Liver (tissue), 8 donors: ENCODE measurements at regions not wholly inside any gene's neighbourhood (a gene's known extent, or its start where the extent isn't known, plus 50 kb on each side); places are given as distances from the start of the nearest gene placed in this dataset.

Experiments
- DNase-seq: peaks from one replicate; pipeline ENCODE4 v3.0.0-alpha.2; 2017; ENCODE audit warnings: low spot score
- H3K27ac ChIP-seq, 2 donors: one replicate each; pipeline ENCODE4 v1.7.0; 2013; ENCODE audit warnings: inconsistent platforms in 2 of 2, low read length in 2 of 2, control low read depth in 1 of 2, low read depth in 1 of 2, mild to moderate bottlenecking in 1 of 2
- H3K27me3 ChIP-seq, 4 donors: one replicate each; pipeline versions ENCODE4 v1.6.1 to v1.7.0; 2013; ENCODE audit warnings: low read length in 3 of 4, inconsistent platforms in 1 of 4, mild to moderate bottlenecking in 1 of 4, moderate library complexity in 1 of 4; ENCODE audit not compliant: control insufficient read depth in 4 of 4, insufficient read depth in 4 of 4
- H3K36me3 ChIP-seq, 4 donors: one replicate each; pipeline versions ENCODE4 v1.6.1 to v1.7.0; 2013; ENCODE audit warnings: low read length in 3 of 4, mild to moderate bottlenecking in 3 of 4, low read depth in 1 of 4, moderate library complexity in 1 of 4; ENCODE audit not compliant: control insufficient read depth in 4 of 4, insufficient read depth in 3 of 4
- H3K4me1 ChIP-seq, 4 donors: one replicate each; pipeline versions ENCODE4 v1.6.1 to v1.7.0; 2013; ENCODE audit warnings: low read length in 3 of 4, mild to moderate bottlenecking in 3 of 4, moderate library complexity in 1 of 4; ENCODE audit not compliant: control insufficient read depth in 4 of 4, insufficient read depth in 4 of 4
- H3K4me3 ChIP-seq, 3 donors: one replicate each; pipeline versions ENCODE4 v1.6.1 to v1.7.0; 2013; ENCODE audit warnings: low read length in 3 of 3, control low read depth in 1 of 3, low read depth in 1 of 3, mild to moderate bottlenecking in 1 of 3
- H3K9ac ChIP-seq, 2 donors: one replicate each; pipeline ENCODE4 v1.7.0; 2013; ENCODE audit warnings: low read length in 2 of 2, mild to moderate bottlenecking in 2 of 2, moderate library complexity in 2 of 2, control low read depth in 1 of 2, low read depth in 1 of 2
- H3K9me3 ChIP-seq, 4 donors: one replicate each; pipeline versions ENCODE4 v1.6.1 to v1.7.0; 2013; ENCODE audit warnings: low read length in 3 of 4; ENCODE audit not compliant: control insufficient read depth in 4 of 4
- ATF3 ChIP-seq: IDR thresholded peaks from 2 replicates; pipeline ENCODE4 v1.6.1; 2016; ENCODE audit warnings: antibody characterized with exemption
- CTCF ChIP-seq: fragments of 150-350 bp; IDR thresholded peaks from 2 replicates; pipeline ENCODE4 v1.5.1; 2017; ENCODE audit warnings: improper control_type of control experiment, low read depth, low read length; ENCODE audit not compliant: missing input control
- EGR1 ChIP-seq, 2 donors: IDR thresholded peaks; 2 replicates each; pipeline ENCODE4 v1.6.1; 2016 to 2018; ENCODE audit warnings: antibody characterized with exemption in 2 of 2, low read depth in 2 of 2
- FOXA1 ChIP-seq: IDR thresholded peaks from 2 replicates; pipeline ENCODE4 v1.6.1; 2016; ENCODE audit warnings: antibody characterized with exemption
- FOXA2 ChIP-seq: IDR thresholded peaks from 2 replicates; pipeline ENCODE4 v1.6.1; 2016; ENCODE audit warnings: antibody characterized with exemption
- GABPA ChIP-seq, 2 donors: IDR thresholded peaks in 1 of 2; conservative IDR thresholded peaks in 1 of 2; 2 replicates each; pipeline ENCODE4 v1.6.1; 2016; ENCODE audit warnings: antibody characterized with exemption in 2 of 2, mild to moderate bottlenecking in 1 of 2, moderate library complexity in 1 of 2
- HNF4A ChIP-seq, 2 donors: conservative IDR thresholded peaks; 2 replicates each; pipeline ENCODE4 v1.6.1; 2016; ENCODE audit warnings: antibody characterized with exemption in 2 of 2, mild to moderate bottlenecking in 2 of 2
- HNF4G ChIP-seq: IDR thresholded peaks from 2 replicates; pipeline ENCODE4 v1.6.1; 2016; ENCODE audit warnings: antibody characterized with exemption
- JUND ChIP-seq, 2 donors: IDR thresholded peaks; 2 replicates each; pipeline ENCODE4 v1.6.1; 2016; ENCODE audit warnings: antibody characterized with exemption in 2 of 2
- MAX ChIP-seq: IDR thresholded peaks from 2 replicates; pipeline ENCODE4 v1.6.1; 2016; ENCODE audit warnings: antibody characterized with exemption
- NR2F2 ChIP-seq: IDR thresholded peaks from 2 replicates; pipeline ENCODE4 v1.6.1; 2016; ENCODE audit warnings: antibody characterized with exemption
- RAD21 ChIP-seq, 2 donors: IDR thresholded peaks; 2 replicates each; pipeline ENCODE4 v1.6.1; 2016; ENCODE audit warnings: antibody characterized with exemption in 2 of 2, mild to moderate bottlenecking in 2 of 2
- RXRA ChIP-seq, 2 donors: IDR thresholded peaks; 2 replicates each; pipeline ENCODE4 v1.6.1; 2017 to 2018; ENCODE audit warnings: antibody characterized with exemption in 2 of 2, mild to moderate bottlenecking in 1 of 2
- SP1 ChIP-seq: IDR thresholded peaks from 2 replicates; pipeline ENCODE4 v1.6.1; 2018; ENCODE audit warnings: antibody characterized with exemption, mild to moderate bottlenecking
- TAF1 ChIP-seq: conservative IDR thresholded peaks from 2 replicates; pipeline ENCODE4 v1.6.1; 2016; ENCODE audit warnings: antibody characterized with exemption, mild to moderate bottlenecking
- YY1 ChIP-seq: IDR thresholded peaks from 2 replicates; pipeline ENCODE4 v1.6.1; 2016; ENCODE audit warnings: antibody characterized with exemption, mild to moderate bottlenecking
- ZBTB33 ChIP-seq: IDR thresholded peaks from 2 replicates; pipeline ENCODE4 v1.6.1; 2016; ENCODE audit warnings: antibody characterized with exemption
- WGBS: extraction: QIAGEN DNeasy Blood & Tissue Kit; methylation state at CpG from one replicate; pipeline ENCODE4 v1.1.7; 2013; 5-methylcytosine and 5-hydroxymethylcytosine counted together
- TF ChIP-seq, protein P1 (sequence below): IDR thresholded peaks from 2 replicates; pipeline ENCODE4 v1.6.1; 2016; ENCODE audit warnings: antibody characterized with exemption, mild to moderate bottlenecking
- donor health status: healthy.
- donor health status: healthy.
- donor health status: healthy.
- donor health status: healthy.
- donor health status: healthy.

- TF ChIP-seq CTCF, result no peak
Observed at GRCh38 chr3:162973428-162973917, 1476.9 kb downstream of the OTOL1 start (continued).

DNA sequence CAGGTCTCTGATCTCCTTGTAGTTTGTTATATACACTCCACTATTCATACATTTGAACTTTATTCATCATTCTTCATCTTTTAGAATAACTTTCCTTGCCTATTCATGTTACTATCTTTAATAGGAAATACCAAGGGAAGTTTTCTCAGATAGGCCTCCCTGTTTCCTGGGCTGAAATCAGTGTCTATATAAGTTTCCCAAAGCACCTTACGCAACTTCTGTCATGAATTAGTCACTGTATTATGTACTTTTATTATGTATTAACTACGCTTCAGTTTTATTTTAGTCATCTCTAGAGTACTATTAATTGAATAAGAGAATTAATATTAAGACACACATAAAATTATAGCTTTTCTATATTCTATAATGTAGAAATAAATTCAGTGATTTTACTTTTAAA lies 1481.5 kb downstream of the OTOL1 start:
- Histone ChIP-seq H3K27ac (no peak overlapping the region), H3K36me3 (no peaks in the 10 kb centered on the region), H3K4me3 (no peak overlapping the region), H3K9ac (no peak overlapping the region), H3K27me3 (no peaks in the 10 kb centered on the region), H3K4me1 (no peaks in the 10 kb centered on the region), H3K9me3 (no peaks in the 10 kb centered on the region)
- 79% methylated on average over 2 of the region's 2 CpGs for WGBS
- TF ChIP-seq HNF4A (conservative IDR thresholded peaks at IDR 0.05), result no peak
- TF ChIP-seq YY1, result no peak
- TF ChIP-seq CTCF, result no peak
- no peak for TF ChIP-seq ZBTB33
- no peak for TF ChIP-seq RAD21 (IDR thresholded peaks at IDR 0.05)
- DNase-seq, result no peak

DNA sequence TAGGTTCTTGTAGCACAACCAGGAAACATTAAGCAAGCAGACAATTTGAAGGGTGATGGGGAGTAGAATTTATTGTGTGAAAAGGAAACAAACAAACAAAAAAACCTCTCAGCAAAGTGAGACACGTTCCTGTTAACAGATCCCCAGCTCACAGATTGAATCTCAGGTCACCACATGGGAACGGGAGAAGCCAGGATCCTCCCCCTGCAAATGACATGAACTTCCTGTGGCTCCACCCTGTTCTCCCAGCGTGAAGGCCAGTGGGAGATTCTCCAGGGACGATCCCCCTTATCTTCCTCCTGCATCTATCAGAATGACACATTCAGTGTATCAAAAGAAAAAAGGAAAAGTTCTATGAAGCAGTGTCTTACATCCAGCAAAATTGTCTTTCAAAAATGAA lies 1488.1 kb downstream of the OTOL1 start:
- Histone ChIP-seq H3K27me3 (no peaks in the 10 kb centered on the region), H3K9me3 (no peaks in the 10 kb centered on the region), H3K36me3 (no peaks in the 10 kb centered on the region), H3K4me3 (no peak overlapping the region), H3K9ac (no peak overlapping the region), H3K4me1 (no peaks in the 10 kb centered on the region), H3K27ac (no peak overlapping the region)
- WGBS, result 30% methylated on average over 4 of the region's 4 CpGs
- no peak for DNase-seq
- no peak for TF ChIP-seq RXRA (IDR thresholded peaks at IDR 0.05)
- no peak for TF ChIP-seq FOXA2
- no peak for TF ChIP-seq HNF4A (conservative IDR thresholded peaks at IDR 0.05)
- no peak for TF ChIP-seq HNF4G
- TF ChIP-seq ATF3, result no peak
- no peak for TF ChIP-seq ZBTB33
- TF ChIP-seq JUND (IDR thresholded peaks at IDR 0.05), result no peak
- TF ChIP-seq GABPA (IDR thresholded peaks at IDR 0.05 in 1 of 2, conservative IDR thresholded peaks at IDR 0.05 in 1 of 2), result no peak
- no peak for TF ChIP-seq NR2F2
- TF ChIP-seq YY1, result no peak
- no peak for TF ChIP-seq FOXA1
- no peak for TF ChIP-seq EGR1 (IDR thresholded peaks at IDR 0.05; ENCODE audit: low read depth in 2 of 2)
- no peak for TF ChIP-seq TAF1
- TF ChIP-seq MAX, result no peak
- no peak for TF ChIP-seq SP1
- no peak for TF ChIP-seq RAD21 (IDR thresholded peaks at IDR 0.05)
- TF ChIP-seq, protein P1, sequence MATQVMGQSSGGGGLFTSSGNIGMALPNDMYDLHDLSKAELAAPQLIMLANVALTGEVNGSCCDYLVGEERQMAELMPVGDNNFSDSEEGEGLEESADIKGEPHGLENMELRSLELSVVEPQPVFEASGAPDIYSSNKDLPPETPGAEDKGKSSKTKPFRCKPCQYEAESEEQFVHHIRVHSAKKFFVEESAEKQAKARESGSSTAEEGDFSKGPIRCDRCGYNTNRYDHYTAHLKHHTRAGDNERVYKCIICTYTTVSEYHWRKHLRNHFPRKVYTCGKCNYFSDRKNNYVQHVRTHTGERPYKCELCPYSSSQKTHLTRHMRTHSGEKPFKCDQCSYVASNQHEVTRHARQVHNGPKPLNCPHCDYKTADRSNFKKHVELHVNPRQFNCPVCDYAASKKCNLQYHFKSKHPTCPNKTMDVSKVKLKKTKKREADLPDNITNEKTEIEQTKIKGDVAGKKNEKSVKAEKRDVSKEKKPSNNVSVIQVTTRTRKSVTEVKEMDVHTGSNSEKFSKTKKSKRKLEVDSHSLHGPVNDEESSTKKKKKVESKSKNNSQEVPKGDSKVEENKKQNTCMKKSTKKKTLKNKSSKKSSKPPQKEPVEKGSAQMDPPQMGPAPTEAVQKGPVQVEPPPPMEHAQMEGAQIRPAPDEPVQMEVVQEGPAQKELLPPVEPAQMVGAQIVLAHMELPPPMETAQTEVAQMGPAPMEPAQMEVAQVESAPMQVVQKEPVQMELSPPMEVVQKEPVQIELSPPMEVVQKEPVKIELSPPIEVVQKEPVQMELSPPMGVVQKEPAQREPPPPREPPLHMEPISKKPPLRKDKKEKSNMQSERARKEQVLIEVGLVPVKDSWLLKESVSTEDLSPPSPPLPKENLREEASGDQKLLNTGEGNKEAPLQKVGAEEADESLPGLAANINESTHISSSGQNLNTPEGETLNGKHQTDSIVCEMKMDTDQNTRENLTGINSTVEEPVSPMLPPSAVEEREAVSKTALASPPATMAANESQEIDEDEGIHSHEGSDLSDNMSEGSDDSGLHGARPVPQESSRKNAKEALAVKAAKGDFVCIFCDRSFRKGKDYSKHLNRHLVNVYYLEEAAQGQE, result no peak
